GM23248 (cell line): ENCODE measurements at regions not wholly inside any gene's neighbourhood (a gene's known extent, or its start where the extent isn't known, plus 50 kb on each side); places are given as distances from the start of the nearest gene placed in this dataset.

Source experiments
- EZH2 ChIP-seq: fragments of 200-600 bp; sonication (generic); IDR thresholded peaks from 2 replicates; pipeline ENCODE4 v1.6.1; 2018; ENCODE audit warnings: antibody characterized with exemption, mild to moderate bottlenecking; ENCODE audit not compliant: insufficient read depth, poor library complexity, severe bottlenecking
- EZH2phosphoT487 ChIP-seq: fragments of 200-600 bp; sonication (generic); IDR thresholded peaks from 2 replicates; pipeline ENCODE4 v1.6.1; 2018; ENCODE audit warnings: antibody characterized with exemption, moderate library complexity, mild to moderate bottlenecking, low read depth; ENCODE audit not compliant: insufficient read depth

- no peak for TF ChIP-seq EZH2
- TF ChIP-seq EZH2phosphoT487: no peak
Observed at GRCh38 chr18:22082408-22082807, 87.0 kb upstream of the GATA6 start.
